ENCODE measurements at regions not wholly inside any gene's neighbourhood (a gene's known extent, or its start where the extent isn't known, plus 50 kb on each side); places are given as distances from the start of the nearest gene placed in this dataset.

- ATAC-seq (ENCODE audit: low FRiP score) = no peak
- no peak for DNase-seq (ENCODE audit: low spot score)
Observed at GRCh38 chr10:10644008-10644646, 373.5 kb upstream of the CELF2 start.

GRCh38 chr10:10644676-10645385 is 372.8 kb upstream of the CELF2 start:
- ATAC-seq (ENCODE audit: low FRiP score) = no peak

More at GRCh38 chr10:10644008-10644646, 373.5 kb upstream of the CELF2 start:
- TF ChIP-seq, protein P1, sequence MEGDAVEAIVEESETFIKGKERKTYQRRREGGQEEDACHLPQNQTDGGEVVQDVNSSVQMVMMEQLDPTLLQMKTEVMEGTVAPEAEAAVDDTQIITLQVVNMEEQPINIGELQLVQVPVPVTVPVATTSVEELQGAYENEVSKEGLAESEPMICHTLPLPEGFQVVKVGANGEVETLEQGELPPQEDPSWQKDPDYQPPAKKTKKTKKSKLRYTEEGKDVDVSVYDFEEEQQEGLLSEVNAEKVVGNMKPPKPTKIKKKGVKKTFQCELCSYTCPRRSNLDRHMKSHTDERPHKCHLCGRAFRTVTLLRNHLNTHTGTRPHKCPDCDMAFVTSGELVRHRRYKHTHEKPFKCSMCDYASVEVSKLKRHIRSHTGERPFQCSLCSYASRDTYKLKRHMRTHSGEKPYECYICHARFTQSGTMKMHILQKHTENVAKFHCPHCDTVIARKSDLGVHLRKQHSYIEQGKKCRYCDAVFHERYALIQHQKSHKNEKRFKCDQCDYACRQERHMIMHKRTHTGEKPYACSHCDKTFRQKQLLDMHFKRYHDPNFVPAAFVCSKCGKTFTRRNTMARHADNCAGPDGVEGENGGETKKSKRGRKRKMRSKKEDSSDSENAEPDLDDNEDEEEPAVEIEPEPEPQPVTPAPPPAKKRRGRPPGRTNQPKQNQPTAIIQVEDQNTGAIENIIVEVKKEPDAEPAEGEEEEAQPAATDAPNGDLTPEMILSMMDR (IDR thresholded peaks at IDR 0.05) = no peak

GRCh38 chr10:10647331-10647730 is 370.3 kb upstream of the CELF2 start:
- no peak for DNase-seq (ENCODE audit: low spot score)
- TF ChIP-seq, protein P1 (IDR thresholded peaks at IDR 0.05) = no peak
- no peak for ATAC-seq (ENCODE audit: low FRiP score)

More at GRCh38 chr10:10644676-10645385, 372.8 kb upstream of the CELF2 start:
- no peak for DNase-seq (ENCODE audit: low spot score)
- TF ChIP-seq, protein P1 (IDR thresholded peaks at IDR 0.05) = no peak

GRCh38 chr10:10657139-10657760 is 360.4 kb upstream of the CELF2 start:
- DNase-seq (ENCODE audit: low spot score) = no peak
- ATAC-seq (ENCODE audit: low FRiP score) = no peak

GRCh38 chr10:10658172-10658785 is 359.4 kb upstream of the CELF2 start:
- ATAC-seq (ENCODE audit: low FRiP score) (no peak), DNase-seq (ENCODE audit: low spot score) (no peak)
- TF ChIP-seq, protein P1 (IDR thresholded peaks at IDR 0.05) = no peak

More at GRCh38 chr10:10657139-10657760, 360.4 kb upstream of the CELF2 start:
- TF ChIP-seq, protein P1 (IDR thresholded peaks at IDR 0.05) = no peak

DNA sequence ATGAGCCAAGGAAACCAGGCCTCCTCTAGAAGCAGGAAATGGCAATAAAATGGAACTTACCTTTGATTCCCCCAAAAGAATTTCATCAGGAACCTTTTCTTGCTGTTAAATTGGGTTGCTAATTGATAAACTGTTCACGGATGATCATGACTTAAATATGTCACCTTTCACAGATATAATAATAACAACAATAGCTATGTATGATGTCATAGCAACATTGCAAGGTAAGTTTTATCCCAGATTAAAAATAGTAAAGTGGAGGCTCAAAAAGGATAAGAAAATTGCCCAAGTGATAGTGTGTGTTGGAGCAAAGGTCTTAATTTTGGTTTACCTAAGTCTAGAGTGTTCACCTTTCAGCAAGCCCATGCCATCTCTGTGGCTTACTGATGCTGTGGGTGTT is 357.6 kb upstream of the CELF2 start:
- DNase-seq (ENCODE audit: low spot score) (no peak), ATAC-seq (ENCODE audit: low FRiP score) (no peak)
- TF ChIP-seq, protein P1 (IDR thresholded peaks at IDR 0.05) = no peak
